ENCODE measurements at regions not wholly inside any gene's neighbourhood (a gene's known extent, or its start where the extent isn't known, plus 50 kb on each side); places are given as distances from the start of the nearest gene placed in this dataset.

DNA sequence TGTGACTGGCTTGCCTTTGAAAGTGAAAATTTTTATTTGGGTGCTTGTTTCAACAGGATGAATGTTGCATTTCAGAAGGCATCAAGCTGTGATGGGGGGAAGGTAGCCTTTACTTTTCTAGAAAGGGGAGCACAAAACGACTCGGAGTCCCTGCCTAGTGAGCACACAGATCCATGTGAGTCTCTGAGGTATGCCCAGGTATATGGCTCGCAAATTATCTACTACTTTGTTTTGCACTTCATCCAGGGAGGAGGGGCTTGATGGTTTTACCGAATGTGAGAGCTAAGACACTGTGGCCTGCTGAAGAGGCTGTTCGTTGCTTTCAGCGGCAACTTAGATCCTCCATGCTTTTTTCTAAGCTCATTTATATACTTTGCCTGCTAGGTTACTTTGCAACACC lies 537.7 kb upstream of the PTBP2 start:
- TF ChIP-seq, protein P1, sequence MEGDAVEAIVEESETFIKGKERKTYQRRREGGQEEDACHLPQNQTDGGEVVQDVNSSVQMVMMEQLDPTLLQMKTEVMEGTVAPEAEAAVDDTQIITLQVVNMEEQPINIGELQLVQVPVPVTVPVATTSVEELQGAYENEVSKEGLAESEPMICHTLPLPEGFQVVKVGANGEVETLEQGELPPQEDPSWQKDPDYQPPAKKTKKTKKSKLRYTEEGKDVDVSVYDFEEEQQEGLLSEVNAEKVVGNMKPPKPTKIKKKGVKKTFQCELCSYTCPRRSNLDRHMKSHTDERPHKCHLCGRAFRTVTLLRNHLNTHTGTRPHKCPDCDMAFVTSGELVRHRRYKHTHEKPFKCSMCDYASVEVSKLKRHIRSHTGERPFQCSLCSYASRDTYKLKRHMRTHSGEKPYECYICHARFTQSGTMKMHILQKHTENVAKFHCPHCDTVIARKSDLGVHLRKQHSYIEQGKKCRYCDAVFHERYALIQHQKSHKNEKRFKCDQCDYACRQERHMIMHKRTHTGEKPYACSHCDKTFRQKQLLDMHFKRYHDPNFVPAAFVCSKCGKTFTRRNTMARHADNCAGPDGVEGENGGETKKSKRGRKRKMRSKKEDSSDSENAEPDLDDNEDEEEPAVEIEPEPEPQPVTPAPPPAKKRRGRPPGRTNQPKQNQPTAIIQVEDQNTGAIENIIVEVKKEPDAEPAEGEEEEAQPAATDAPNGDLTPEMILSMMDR (IDR thresholded peaks at IDR 0.05; ENCODE audit: insufficient read depth, low read depth, low read length) = no peak
- no peak for TF ChIP-seq EZH2 (IDR thresholded peaks at IDR 0.05; ENCODE audit: insufficient read depth, low read length)

Measured in astrocyte (in vitro differentiated cells and primary cell).